HCT116 (cell line): ENCODE measurements at regions not wholly inside any gene's neighbourhood (a gene's known extent, or its start where the extent isn't known, plus 50 kb on each side); places are given as distances from the start of the nearest gene placed in this dataset.

Experiments used
- ATAC-seq: fragments of 200-7000 bp; cut with Tn5 transposase; 2 replicates; pipeline ENCODE4 v1.9.1; 2020; ENCODE audit warnings: mild to moderate bottlenecking, moderate library complexity
- BruUV-seq: library from RNA; stranded (reverse); fragments of 400-500 nt; replicated peaks from 2 replicates; lab custom pipeline; 2021; lab: Mats Ljungman, UMichigan
- CTCF ChIA-PET: fragments of 300-600 bp; sonication (Branson Sonifier 250); formaldehyde crosslinking; loops from one replicate; lab custom pipeline; 2021; ENCODE audit warnings: antibody characterized with exemption; lab: Charles Lee
- POLR2A ChIA-PET: fragments of 300-600, 350-600 bp; sonication (Branson Sonifier 250); formaldehyde crosslinking; loops from one replicate; lab custom pipeline; 2021; ENCODE audit warnings: antibody characterized with exemption; lab: Charles Lee
- RAD21 ChIA-PET, 2 experiments: fragments of 300-600 bp; sonication (Branson Sonifier 250); formaldehyde crosslinking; loops; one replicate each; lab custom pipeline; 2023; ENCODE audit warnings: low total read pairs in 2 of 2; ENCODE audit not compliant: uncharacterized antibody in 2 of 2, unreplicated experiment in 2 of 2, low non-redundant PET in 1 of 2; lab: Charles Lee
- DNase-seq: peaks from one replicate; pipeline ENCODE4 v3.0.0-alpha.2; 2010; ENCODE audit warnings: low read depth, low spot score
- H2AFZ ChIP-seq: fragments of 200-600 bp; shearing (Covaris generic), sonication (generic); 2 replicates; pipeline ENCODE4 v1.6.1; 2017; ENCODE audit warnings: low read depth, mixed run types, mixed read lengths, antibody characterized with exemption, low read length; ENCODE audit not compliant: poor library complexity, severe bottlenecking
- H3K27ac ChIP-seq: 2 replicates; pipeline ENCODE4 v1.5.1; 2012; ENCODE audit warnings: low read depth, low read length
- H3K27me3 ChIP-seq: fragments of 200-600 bp; sonication (generic); 2 replicates; pipeline ENCODE4 v1.6.1; 2016; ENCODE audit warnings: mixed run types, low read length, mixed read lengths; ENCODE audit not compliant: insufficient read depth
- H3K36me3 ChIP-seq, 2 experiments: fragments of 200-500 bp in 1 of 2; fragments of 200-600 bp in 1 of 2; sonication (Bioruptor generic) in 1 of 2; sonication (generic) in 1 of 2; 2 replicates each; pipeline versions ENCODE4 v1.5.1 to v1.6.1; 2014 to 2016; ENCODE audit warnings: low read length in 2 of 2, inconsistent platforms in 1 of 2, mixed read lengths in 1 of 2, mixed run types in 1 of 2; ENCODE audit not compliant: insufficient read depth in 2 of 2, control insufficient read depth in 1 of 2
- H3K4me1 ChIP-seq, 2 experiments: fragments of 200-600 bp in 1 of 2; sonication (generic) in 1 of 2; 2 replicates each; pipeline versions ENCODE4 v1.5.1 to v1.6.1; 2012 to 2017; ENCODE audit warnings: low read length in 2 of 2, inconsistent platforms in 1 of 2, mild to moderate bottlenecking in 1 of 2, mixed read lengths in 1 of 2, mixed run types in 1 of 2, moderate library complexity in 1 of 2; ENCODE audit not compliant: insufficient read depth in 2 of 2, control insufficient read depth in 1 of 2
- H3K4me2 ChIP-seq: fragments of 200-600 bp; sonication (generic); 2 replicates; pipeline ENCODE4 v1.6.1; 2017; ENCODE audit warnings: mixed run types, low read length, mixed read lengths
- H3K4me3 ChIP-seq, 2 experiments: fragments of 200-600 bp in 1 of 2; sonication (generic) in 1 of 2; replicated peaks in 1 of 2; 2 replicates each; pipeline ENCODE4 v1.5.1; 2011 to 2016; ENCODE audit warnings: low read length in 2 of 2, control low read depth in 1 of 2, low read depth in 1 of 2, mild to moderate bottlenecking in 1 of 2, mixed read lengths in 1 of 2, mixed run types in 1 of 2
- H3K79me2 ChIP-seq: fragments of 200-600 bp; sonication (generic); 2 replicates; pipeline ENCODE4 v1.6.1; 2017; ENCODE audit warnings: mild to moderate bottlenecking, mixed run types, low read length, moderate library complexity, mixed read lengths; ENCODE audit not compliant: insufficient read depth
- H3K9ac ChIP-seq: fragments of 200-600 bp; sonication (generic); 2 replicates; pipeline ENCODE4 v1.6.1; 2016; ENCODE audit warnings: low read length, mixed read lengths
- H3K9me2 ChIP-seq: fragments of 200-600 bp; sonication (generic), shearing (Covaris generic); 2 replicates; pipeline ENCODE4 v1.6.1; 2017; ENCODE audit warnings: mixed run types, mild to moderate bottlenecking, moderate library complexity; ENCODE audit not compliant: insufficient read depth
- H3K9me3 ChIP-seq, 2 experiments: fragments of 200-500 bp in 1 of 2; fragments of 200-600 bp in 1 of 2; sonication (Bioruptor generic) in 1 of 2; sonication (generic) in 1 of 2; 2 replicates each; pipeline ENCODE4 v1.6.1; 2014 to 2017; ENCODE audit warnings: low read length in 2 of 2, mixed read lengths in 2 of 2, inconsistent platforms in 1 of 2, low read depth in 1 of 2, mild to moderate bottlenecking in 1 of 2, mixed run types in 1 of 2, moderate library complexity in 1 of 2; ENCODE audit not compliant: control insufficient read depth in 1 of 2, insufficient read depth in 1 of 2
- H4K20me1 ChIP-seq: fragments of 200-600 bp; sonication (generic), shearing (Covaris generic); 2 replicates; pipeline ENCODE4 v1.6.1; 2017; ENCODE audit warnings: mixed run types, mild to moderate bottlenecking, moderate library complexity; ENCODE audit not compliant: insufficient read depth
- CBX3 ChIP-seq: IDR thresholded peaks from 2 replicates; pipeline ENCODE4 v1.6.1; 2012; ENCODE audit warnings: low read depth
- CEBPB ChIP-seq: IDR thresholded peaks from 2 replicates; pipeline ENCODE4 v1.6.1; 2012; ENCODE audit warnings: low read depth
- EGR1 ChIP-seq: IDR thresholded peaks from 2 replicates; pipeline ENCODE4 v1.6.1; 2012; ENCODE audit warnings: low read depth
- ELF1 ChIP-seq: IDR thresholded peaks from 2 replicates; pipeline ENCODE4 v1.6.1; 2012; ENCODE audit warnings: low read depth, borderline replicate concordance
- EZH2 ChIP-seq: fragments of 200-600 bp; sonication (generic); IDR thresholded peaks from 2 replicates; pipeline ENCODE4 v1.6.1; 2017; ENCODE audit warnings: antibody characterized with exemption, mixed run types
- EZH2phosphoT487 ChIP-seq: fragments of 200-600 bp; IDR thresholded peaks from 2 replicates; pipeline ENCODE4 v1.6.1; 2018; ENCODE audit warnings: antibody characterized with exemption, borderline replicate concordance
- FOSL1 ChIP-seq: IDR thresholded peaks from 2 replicates; pipeline ENCODE4 v1.6.1; 2012; ENCODE audit warnings: low read depth
- JUND ChIP-seq: IDR thresholded peaks from 2 replicates; pipeline ENCODE4 v1.6.1; 2012
- POLR2AphosphoS5 ChIP-seq: IDR thresholded peaks from 2 replicates; pipeline ENCODE4 v1.6.1; 2011; ENCODE audit warnings: mild to moderate bottlenecking, low read depth, low read length, moderate library complexity
- SIN3A ChIP-seq: IDR thresholded peaks from 2 replicates; pipeline ENCODE4 v1.6.1; 2012; ENCODE audit warnings: low read depth
- YY1 ChIP-seq: IDR thresholded peaks from 2 replicates; pipeline ENCODE4 v1.6.1; 2011; ENCODE audit warnings: low read length, low read depth, moderate library complexity, mild to moderate bottlenecking; ENCODE audit not compliant: insufficient replicate concordance; ENCODE audit errors: extremely low read depth
- ZFX ChIP-seq: fragments of 450-650 bp; IDR thresholded peaks from 2 replicates; pipeline ENCODE4 v1.6.1; 2017
- intact Hi-C: fragments of 100-400 bp; cut with micrococcal nuclease; formaldehyde crosslinking; loops from 2 replicates; pipeline ENCODE4 v1.10.0; 2022
- TF ChIP-seq, protein P1 (sequence below): IDR thresholded peaks from 2 replicates; pipeline ENCODE4 v1.6.1; 2012; ENCODE audit warnings: low read depth
- TF ChIP-seq, protein P2 (sequence below): IDR thresholded peaks from 2 replicates; pipeline ENCODE4 v1.6.1; 2012
- TF ChIP-seq, protein P3 (sequence below): IDR thresholded peaks from 2 replicates; pipeline ENCODE4 v1.6.1; 2011; ENCODE audit warnings: mild to moderate bottlenecking, low read length, moderate library complexity; ENCODE audit not compliant: insufficient replicate concordance; ENCODE audit errors: extremely low read depth
- TF ChIP-seq, protein P4 (sequence below), 3 experiments: fragments of 200-600 bp in 1 of 3; sonication (generic) in 1 of 3; IDR thresholded peaks in 2 of 3; conservative IDR thresholded peaks in 1 of 3; 2 replicates each; pipeline ENCODE4 v1.5.1; 2012 to 2017; ENCODE audit warnings: low read depth in 2 of 3, low read length in 2 of 3, antibody characterized with exemption in 1 of 3, borderline replicate concordance in 1 of 3, control low read depth in 1 of 3, mild to moderate bottlenecking in 1 of 3, mixed read lengths in 1 of 3, mixed run types in 1 of 3, moderate library complexity in 1 of 3; ENCODE audit not compliant: insufficient read depth in 1 of 3
- TF ChIP-seq, protein P5 (sequence below): IDR thresholded peaks from 2 replicates; pipeline ENCODE4 v1.6.1; 2012

DNA sequence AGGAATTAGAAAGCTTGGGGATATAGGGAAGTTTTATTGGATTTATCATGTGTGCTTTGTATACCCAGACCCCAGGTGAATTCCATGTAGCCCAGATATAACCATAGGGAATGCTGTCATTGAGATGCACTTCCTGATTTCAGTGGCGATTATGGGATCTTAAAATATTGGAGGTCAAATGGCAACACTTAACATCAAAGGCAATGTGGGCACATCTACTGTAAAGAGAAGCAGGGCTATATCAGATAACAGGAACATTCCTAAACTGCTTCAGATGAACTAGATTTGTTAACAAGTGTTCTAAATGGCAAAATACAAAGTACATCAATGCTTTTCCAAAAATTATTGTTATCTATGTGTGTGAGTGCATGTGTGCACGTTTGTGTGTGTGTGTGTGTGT, 883.5 kb upstream of the EDIL3 start (continued):
- TF ChIP-seq, protein P1, sequence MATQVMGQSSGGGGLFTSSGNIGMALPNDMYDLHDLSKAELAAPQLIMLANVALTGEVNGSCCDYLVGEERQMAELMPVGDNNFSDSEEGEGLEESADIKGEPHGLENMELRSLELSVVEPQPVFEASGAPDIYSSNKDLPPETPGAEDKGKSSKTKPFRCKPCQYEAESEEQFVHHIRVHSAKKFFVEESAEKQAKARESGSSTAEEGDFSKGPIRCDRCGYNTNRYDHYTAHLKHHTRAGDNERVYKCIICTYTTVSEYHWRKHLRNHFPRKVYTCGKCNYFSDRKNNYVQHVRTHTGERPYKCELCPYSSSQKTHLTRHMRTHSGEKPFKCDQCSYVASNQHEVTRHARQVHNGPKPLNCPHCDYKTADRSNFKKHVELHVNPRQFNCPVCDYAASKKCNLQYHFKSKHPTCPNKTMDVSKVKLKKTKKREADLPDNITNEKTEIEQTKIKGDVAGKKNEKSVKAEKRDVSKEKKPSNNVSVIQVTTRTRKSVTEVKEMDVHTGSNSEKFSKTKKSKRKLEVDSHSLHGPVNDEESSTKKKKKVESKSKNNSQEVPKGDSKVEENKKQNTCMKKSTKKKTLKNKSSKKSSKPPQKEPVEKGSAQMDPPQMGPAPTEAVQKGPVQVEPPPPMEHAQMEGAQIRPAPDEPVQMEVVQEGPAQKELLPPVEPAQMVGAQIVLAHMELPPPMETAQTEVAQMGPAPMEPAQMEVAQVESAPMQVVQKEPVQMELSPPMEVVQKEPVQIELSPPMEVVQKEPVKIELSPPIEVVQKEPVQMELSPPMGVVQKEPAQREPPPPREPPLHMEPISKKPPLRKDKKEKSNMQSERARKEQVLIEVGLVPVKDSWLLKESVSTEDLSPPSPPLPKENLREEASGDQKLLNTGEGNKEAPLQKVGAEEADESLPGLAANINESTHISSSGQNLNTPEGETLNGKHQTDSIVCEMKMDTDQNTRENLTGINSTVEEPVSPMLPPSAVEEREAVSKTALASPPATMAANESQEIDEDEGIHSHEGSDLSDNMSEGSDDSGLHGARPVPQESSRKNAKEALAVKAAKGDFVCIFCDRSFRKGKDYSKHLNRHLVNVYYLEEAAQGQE, result no peak

DNA sequence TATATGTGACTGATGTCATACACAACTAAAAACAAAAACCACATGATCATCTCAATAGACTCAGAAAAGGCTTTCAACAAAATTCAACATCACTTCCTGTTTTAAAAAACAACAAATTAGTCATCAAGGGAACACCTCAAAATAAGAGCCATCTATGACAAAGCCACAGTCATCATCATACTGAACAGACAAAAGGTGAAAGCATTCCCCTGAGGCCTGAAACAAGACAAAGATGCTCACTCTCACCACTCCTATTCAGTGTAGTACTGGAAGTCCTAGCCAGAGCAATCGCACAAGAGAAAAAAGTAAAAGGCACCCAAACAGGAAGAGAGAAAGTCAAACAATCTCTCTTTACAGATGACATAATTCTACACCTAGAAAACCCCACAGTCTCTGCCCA, 893.5 kb upstream of the EDIL3 start:
- no peaks in the 10 kb centered on the region for H4K20me1 ChIP-seq
- BruUV-seq, result no TSS peak
- ChIA-PET CTCF (no interaction called here), RAD21 (no interaction called here), POLR2A (no interaction called here)
- H3K36me3 ChIP-seq, result no peaks in the 10 kb centered on the region
- ATAC-seq (no peak), DNase-seq (no peak)
- no peaks in the 10 kb centered on the region for H3K4me1 ChIP-seq
- H3K27ac ChIP-seq, result no peak overlapping the region
- H3K9ac ChIP-seq, result no peak overlapping the region
- no peak overlapping the region for H3K4me3 ChIP-seq
- TF ChIP-seq SIN3A (no peak), YY1 (no peak), CBX3 (no peak), POLR2AphosphoS5 (no peak), FOSL1 (no peak), CEBPB (no peak), EZH2 (no peak), EGR1 (no peak), JUND (no peak), ZFX (no peak), ELF1 (no peak), EZH2phosphoT487 (no peak)
- TF ChIP-seq, protein P2, sequence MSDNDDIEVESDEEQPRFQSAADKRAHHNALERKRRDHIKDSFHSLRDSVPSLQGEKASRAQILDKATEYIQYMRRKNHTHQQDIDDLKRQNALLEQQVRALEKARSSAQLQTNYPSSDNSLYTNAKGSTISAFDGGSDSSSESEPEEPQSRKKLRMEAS, result no peak
- TF ChIP-seq, protein P3, sequence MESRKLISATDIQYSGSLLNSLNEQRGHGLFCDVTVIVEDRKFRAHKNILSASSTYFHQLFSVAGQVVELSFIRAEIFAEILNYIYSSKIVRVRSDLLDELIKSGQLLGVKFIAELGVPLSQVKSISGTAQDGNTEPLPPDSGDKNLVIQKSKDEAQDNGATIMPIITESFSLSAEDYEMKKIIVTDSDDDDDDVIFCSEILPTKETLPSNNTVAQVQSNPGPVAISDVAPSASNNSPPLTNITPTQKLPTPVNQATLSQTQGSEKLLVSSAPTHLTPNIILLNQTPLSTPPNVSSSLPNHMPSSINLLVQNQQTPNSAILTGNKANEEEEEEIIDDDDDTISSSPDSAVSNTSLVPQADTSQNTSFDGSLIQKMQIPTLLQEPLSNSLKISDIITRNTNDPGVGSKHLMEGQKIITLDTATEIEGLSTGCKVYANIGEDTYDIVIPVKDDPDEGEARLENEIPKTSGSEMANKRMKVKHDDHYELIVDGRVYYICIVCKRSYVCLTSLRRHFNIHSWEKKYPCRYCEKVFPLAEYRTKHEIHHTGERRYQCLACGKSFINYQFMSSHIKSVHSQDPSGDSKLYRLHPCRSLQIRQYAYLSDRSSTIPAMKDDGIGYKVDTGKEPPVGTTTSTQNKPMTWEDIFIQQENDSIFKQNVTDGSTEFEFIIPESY, result no peak
- TF ChIP-seq, protein P4, sequence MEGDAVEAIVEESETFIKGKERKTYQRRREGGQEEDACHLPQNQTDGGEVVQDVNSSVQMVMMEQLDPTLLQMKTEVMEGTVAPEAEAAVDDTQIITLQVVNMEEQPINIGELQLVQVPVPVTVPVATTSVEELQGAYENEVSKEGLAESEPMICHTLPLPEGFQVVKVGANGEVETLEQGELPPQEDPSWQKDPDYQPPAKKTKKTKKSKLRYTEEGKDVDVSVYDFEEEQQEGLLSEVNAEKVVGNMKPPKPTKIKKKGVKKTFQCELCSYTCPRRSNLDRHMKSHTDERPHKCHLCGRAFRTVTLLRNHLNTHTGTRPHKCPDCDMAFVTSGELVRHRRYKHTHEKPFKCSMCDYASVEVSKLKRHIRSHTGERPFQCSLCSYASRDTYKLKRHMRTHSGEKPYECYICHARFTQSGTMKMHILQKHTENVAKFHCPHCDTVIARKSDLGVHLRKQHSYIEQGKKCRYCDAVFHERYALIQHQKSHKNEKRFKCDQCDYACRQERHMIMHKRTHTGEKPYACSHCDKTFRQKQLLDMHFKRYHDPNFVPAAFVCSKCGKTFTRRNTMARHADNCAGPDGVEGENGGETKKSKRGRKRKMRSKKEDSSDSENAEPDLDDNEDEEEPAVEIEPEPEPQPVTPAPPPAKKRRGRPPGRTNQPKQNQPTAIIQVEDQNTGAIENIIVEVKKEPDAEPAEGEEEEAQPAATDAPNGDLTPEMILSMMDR (IDR thresholded peaks at IDR 0.05 in 2 of 3, conservative IDR thresholded peaks at IDR 0.05 in 1 of 3; ENCODE audit: borderline replicate concordance in 1 of 3, insufficient read depth in 1 of 3, low read depth in 2 of 3, low read length in 2 of 3), result no peak
- TF ChIP-seq, protein P5, sequence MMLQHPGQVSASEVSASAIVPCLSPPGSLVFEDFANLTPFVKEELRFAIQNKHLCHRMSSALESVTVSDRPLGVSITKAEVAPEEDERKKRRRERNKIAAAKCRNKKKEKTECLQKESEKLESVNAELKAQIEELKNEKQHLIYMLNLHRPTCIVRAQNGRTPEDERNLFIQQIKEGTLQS, result no peak
- no peaks in the 10 kb centered on the region for H3K27me3 ChIP-seq
- intact Hi-C loops, result no loop called here
- H3K79me2 ChIP-seq, result no peaks in the 10 kb centered on the region
- H2AFZ ChIP-seq, result no peak overlapping the region
- H3K4me2 ChIP-seq, result no peak overlapping the region
- H3K9me3 ChIP-seq, result no peaks in the 10 kb centered on the region
- no peaks in the 10 kb centered on the region for H3K9me2 ChIP-seq
